ENCODE measurements at regions not wholly inside any gene's neighbourhood (a gene's known extent, or its start where the extent isn't known, plus 50 kb on each side); places are given as distances from the start of the nearest gene placed in this dataset.
A peak's percentile ranks its signal among the peaks of the same experiment; 100 is the strongest.

DNA sequence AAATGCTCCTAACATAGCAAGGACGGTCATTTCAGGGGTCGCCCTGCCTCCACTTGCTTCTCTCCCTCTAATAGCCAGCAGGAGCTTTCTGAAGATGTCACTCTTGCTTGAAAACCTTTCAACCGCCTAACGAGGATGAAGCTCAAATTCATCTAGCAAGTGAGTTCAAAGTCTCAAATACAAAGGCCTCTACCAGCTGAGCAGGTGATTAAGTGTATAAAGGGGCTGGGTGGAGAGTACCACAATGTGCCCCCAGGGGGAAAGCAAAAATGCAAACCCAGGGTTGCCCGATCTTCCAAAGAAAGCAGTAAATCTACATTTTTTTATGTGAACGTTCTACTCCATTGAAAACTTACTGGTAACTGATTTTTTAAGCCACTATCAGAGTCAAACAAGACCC is 50.4 kb upstream of the GRIP2 start:
- no peak for DNase-seq (ENCODE audit: low spot score)

GRCh38 chr3:14592390-14592789 is 52.2 kb upstream of the GRIP2 start:
- no peak for DNase-seq (ENCODE audit: low spot score)

- DNase-seq (ENCODE audit: low spot score): no peak
These were observed 52.7 kb upstream of the GRIP2 start for GRCh38 chr3:14592836-14593235.

- DNase-seq (ENCODE audit: low spot score): no peak
These were observed 54.1 kb upstream of the GRIP2 start for GRCh38 chr3:14594234-14594633.

GRCh38 chr3:14595561-14595960 is 55.4 kb upstream of the GRIP2 start:
- no peak for DNase-seq (ENCODE audit: low spot score)

GRCh38 chr3:14597266-14597665 is 54.3 kb upstream of the CCDC174 start:
- DNase-seq (ENCODE audit: low spot score): no peak

DNA sequence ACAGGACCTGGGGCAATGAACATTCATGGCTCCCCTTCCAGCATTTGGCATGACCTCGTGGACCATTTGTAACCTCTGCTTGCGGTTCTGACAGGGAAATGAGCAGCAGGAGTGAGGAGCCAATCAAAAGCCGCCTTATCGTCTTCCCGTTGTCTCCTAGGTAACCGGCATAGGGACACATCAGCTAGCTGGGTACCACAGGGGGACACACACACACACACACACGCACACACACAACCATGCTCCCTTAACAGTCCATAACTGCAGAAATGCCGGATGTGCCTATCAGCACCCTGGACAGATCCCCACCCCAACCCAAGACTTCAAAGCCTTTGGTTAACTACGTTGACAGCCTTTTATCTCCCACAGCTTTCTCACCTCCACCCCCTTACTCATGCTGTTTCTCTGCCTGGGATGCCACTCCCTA is 53.4 kb upstream of the CCDC174 start:
- peak; percentile 43 for DNase-seq (ENCODE audit: low spot score)

DNA sequence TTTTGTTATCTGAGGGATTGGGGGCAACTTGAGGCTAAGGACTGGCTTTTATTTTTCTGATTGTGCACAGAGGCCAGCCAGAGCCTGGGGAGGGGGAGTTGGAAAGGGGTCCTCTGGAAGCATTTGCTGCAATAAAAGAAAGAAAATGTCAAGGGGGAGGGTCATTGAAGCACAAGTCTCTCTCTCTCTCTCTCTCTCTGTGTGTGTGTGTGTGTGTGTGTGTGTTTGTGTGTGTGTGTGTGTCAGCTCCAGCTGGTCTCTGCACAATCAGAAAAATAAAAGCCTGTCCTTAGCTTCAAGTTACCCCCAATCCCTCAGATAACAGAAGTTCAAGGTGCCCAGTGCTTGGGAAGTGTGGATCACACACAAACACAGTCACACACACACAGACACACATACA is 52.1 kb upstream of the CCDC174 start:
- no peak for DNase-seq (ENCODE audit: low spot score)

DNA sequence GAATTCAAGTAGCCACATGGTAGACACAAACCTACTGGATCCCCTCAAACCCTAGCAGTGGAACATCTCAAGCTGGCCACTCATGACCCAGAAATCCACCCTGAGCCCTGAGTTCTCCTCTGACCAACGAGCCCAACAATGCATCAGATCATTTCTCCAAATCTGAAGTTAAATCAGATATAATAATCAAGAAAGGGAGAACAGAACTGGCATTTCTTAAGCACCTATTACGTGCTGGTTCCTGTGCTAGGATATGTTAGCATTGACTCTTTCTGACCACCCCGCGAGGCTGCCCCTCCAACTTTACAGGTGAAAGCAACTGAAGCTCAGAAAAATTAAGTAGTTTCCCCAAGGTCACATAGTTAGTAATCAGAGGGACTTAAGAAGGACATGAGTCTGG is 51.5 kb upstream of the CCDC174 start:
- no peak for DNase-seq (ENCODE audit: low spot score)

GRCh38 chr3:14600856-14601610 is 50.5 kb upstream of the CCDC174 start:
- no peak for DNase-seq (ENCODE audit: low spot score)

DNA sequence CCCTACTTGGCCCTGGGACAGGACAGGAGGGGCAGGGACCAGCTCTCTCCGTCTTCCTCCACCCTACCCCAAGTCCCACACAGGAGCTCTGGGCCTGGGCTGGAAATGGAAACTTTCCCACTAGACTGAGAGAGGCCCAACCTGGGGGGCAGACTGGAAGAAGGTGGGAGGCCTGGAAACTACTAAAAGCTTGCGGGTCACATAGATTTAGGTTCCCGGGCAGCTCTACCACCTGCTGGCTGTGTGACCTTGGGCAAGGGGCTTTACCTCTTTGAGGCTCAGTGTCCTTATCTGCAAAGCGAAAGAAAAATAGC is 49.9 kb upstream of the CCDC174 start:
- DNase-seq (ENCODE audit: low spot score): no peak
